GM18519 (cell line): ENCODE measurements at regions not wholly inside any gene's neighbourhood (a gene's known extent, or its start where the extent isn't known, plus 50 kb on each side); places are given as distances from the start of the nearest gene placed in this dataset.
"Not testable (repeated sequence)": the region's sequence is repeated elsewhere in the genome, so short reads cannot be mapped to it uniquely, and the experiment has no call there.

Experiments
- ATAC-seq: cut with Tn5 transposase; IDR thresholded peaks from one replicate; pipeline ENCODE4 v1.9.1; 2021; ENCODE audit warnings: mild to moderate bottlenecking, moderate library complexity; ENCODE audit not compliant: unreplicated experiment, low FRiP score

DNA sequence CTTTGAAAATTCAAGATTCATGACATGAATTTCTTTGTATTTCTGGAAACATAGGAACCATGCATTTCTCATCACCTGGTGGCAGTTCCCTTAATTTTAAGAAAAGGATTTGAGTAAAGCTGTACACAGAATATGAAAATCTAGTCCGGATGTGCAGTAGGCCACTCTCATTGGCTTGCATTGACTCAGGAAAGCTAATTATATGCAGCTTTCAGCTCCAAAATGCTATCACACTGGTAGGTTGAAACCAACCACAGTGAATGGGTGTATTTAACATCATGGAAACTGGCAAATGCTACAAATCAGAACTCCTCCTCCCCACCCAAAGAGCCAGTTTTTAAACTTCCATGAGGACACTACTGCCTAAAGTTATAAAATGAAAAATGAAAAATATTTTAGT is 161.6 kb upstream of the FBXL17 start:
- ATAC-seq, result peak; percentile 72

DNA sequence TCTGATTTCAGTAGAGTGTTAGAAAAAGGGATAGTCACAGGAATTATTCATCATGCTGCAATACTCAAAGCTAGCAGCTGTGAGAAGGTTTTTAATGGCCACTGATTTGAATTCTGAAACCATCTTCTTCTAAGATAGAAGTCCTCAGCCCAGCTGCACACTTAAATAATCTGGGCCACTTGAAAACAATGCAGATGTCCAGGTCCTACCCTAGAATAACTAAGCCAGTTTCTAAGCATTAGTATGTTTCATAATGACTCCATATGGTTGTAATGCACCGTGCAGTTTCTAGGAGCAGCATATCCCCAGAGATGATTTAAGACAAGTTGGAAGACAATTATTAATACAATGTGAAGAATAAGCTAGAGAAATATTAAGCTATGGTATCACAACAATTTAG is 159.9 kb upstream of the FBXL17 start:
- peak; percentile 55 for ATAC-seq

GRCh38 chr5:108536321-108536720 is 154.4 kb upstream of the FBXL17 start:
- ATAC-seq, result no peak

- ATAC-seq, result not testable (repeated sequence)
These were observed 150.2 kb upstream of the FBXL17 start for GRCh38 chr5:108532129-108532445.

GRCh38 chr5:108531367-108532128 is 149.7 kb upstream of the FBXL17 start:
- ATAC-seq, result no peak

- no peak for ATAC-seq
These were observed 148.8 kb upstream of the FBXL17 start for GRCh38 chr5:108530706-108531105.

GRCh38 chr5:108529381-108529780 is 147.5 kb upstream of the FBXL17 start:
- no peak for ATAC-seq

- no peak for ATAC-seq
These were observed 146.8 kb upstream of the FBXL17 start for GRCh38 chr5:108528655-108529054.

DNA sequence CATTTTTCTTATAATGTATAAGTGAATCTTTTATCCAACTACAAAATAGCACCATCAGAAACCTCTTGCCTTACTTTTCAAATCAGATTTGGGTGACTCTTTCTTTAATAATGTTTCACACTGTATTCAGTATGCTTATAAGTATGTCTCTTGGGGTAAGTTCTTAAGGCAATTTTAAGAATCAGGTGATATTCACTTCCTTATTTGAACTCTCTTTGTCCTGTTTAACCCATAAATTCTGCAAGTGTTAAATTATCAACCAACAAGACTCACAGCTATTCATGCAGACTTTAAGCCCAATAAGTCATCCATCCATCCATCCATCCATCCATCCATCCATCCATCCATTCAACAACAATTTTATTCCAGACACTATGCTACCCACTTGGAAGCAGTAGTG is 142.7 kb upstream of the FBXL17 start:
- no peak for ATAC-seq

- peak; percentile 28 for ATAC-seq
These were observed 141.5 kb upstream of the FBXL17 start for GRCh38 chr5:108523360-108523759.

DNA sequence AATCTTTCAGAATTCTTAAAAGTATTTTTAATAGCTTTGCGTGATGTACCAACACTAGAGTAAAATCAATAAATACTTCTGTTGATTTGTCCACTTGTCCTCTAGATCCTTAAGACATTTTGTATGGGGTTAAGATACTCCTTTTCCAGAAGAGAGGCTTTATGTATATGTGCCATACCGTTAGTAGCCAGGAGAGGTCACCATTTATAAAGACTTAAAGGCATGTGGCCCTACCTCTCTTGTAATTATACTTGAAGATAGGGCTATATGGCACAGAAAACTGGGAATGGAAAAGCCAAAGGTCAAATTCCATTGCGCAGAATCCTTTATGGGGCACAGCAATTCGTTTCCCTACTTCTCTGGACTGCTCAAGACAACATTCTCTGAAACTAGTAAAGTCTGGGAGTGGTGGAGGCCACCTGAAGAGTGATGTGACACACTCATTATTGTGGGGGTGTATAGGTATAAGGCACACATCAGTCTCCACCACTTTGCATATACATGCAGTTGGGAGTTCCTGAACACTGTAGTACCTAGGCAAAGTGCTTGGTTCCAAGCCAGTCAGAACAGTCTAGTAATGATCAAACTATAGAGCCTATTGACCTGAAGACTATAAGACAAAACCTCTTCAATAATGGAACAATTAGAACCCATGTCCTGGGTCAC is 140.1 kb upstream of the FBXL17 start:
- no peak for ATAC-seq

DNA sequence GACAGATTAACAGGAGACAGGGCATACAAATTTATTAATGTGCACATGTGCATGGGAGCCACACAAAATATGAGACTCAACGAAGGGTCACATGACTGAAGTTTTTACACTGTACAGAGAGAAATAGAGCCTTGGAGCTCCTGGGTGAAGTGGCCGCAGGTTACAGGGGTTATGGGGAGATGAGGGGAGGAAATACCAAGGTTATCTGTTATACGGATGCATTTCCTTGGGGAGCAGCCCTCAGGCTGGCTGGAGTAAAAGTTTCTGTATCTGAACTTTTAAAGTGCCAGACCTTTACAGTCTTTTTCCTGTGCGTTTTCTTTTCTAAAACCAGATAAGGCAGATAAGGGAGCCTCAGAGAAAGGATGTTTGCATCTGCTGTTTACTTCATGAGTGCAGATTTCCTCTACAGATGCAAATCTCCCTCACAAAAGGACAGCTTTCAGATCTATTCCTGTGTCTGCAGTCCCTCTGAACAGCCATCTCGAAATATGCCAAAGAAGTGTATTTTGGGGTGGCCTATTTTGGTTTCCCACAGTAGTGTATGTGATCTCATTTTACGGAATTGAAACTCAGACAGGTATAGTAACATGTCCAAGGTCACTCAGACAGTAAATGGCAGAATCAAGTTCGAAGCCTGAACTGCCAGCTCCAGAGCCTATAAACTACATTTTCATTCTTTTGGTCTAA is 139.3 kb upstream of the FBXL17 start:
- ATAC-seq, result peak; percentile 85

DNA sequence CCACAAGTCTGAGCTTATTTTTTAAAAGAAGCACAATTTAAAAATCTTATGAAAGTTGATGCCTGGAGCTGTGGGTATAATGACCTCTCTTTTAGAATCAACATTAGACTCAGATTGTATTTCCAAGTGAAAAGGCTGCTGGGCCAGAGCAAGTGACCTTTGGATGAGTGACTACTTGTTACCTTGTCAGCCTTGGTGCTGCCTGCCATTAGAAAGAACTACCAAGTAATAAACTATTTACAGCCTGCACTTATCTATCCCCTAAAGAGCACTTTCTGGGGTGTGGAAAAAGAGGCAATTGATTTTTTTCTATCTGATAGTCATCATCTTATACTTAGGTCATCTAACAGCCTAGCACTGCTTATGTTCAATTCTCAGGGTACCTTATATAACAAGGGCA is 134.9 kb upstream of the FBXL17 start:
- ATAC-seq, result no peak

DNA sequence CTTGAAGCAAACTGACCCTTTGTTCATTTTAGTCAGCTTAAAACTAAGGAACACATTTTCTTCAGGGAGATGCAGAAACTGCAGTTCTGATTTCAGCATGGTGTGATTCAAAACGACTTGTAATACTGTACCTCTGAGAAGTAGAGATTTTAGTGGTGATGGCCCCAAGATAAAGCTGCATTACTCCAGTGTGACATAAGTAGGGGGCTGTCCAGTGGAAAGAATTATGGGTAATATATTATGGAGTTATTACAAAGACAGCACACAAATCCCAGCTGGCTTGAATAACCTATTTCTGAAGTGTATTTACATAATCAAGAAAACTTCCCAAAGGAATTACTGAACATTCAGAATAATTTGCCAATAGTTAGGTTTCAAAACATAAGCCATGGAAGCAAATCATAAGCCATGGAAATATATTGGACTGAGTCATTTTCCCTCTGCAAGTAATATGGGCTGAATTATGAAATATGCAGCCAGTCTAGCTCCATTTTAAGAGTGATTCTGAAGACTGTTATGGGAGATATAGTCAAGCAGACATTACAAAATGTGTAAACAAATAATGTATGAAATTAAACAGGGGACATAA is 133.7 kb upstream of the FBXL17 start:
- ATAC-seq, result no peak

- no peak for ATAC-seq
These were observed 127.1 kb upstream of the FBXL17 start for GRCh38 chr5:108508979-108509378.

DNA sequence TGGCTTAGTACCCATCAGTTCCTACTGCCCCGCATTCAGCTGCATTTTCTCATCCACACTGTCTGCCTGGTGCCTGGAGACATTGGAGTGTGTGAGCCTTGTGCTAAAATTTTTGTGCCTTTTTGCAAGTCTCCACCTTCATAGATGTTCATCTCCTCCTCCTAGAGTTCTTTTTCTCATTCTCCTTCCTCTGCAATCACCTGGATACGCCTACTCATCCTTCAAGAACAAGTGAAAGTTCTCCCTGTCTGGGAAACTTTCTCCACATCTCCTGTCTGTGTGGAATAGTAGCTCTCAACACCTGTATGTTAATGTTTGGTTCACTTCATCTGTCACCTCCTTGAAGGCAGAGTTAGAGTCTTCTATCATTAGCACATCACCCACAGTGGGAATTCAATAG is 125.7 kb upstream of the FBXL17 start:
- ATAC-seq, result no peak

- ATAC-seq, result no peak
These were observed 123.7 kb upstream of the FBXL17 start for GRCh38 chr5:108505608-108506007.

DNA sequence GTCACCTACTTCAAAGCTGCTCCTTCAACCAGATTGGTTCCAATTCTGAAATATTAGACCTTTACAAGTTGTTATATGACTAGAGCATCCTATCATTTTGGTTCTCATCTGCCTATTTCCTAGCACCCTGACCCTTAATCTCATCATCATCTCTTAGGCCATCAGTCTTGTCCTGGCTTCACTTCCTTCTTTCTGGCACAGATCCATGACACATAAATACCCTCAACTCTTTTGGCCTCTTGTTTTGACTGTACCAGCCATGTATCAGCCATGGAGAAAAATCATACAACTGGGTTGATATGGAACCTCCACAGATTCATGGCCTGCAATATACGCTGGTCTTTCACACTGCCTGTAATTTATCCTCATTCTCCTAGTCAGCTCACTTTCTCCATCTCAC is 123.1 kb upstream of the FBXL17 start:
- ATAC-seq, result no peak

- ATAC-seq, result no peak
These were observed 122.1 kb upstream of the FBXL17 start for GRCh38 chr5:108503986-108504385.

DNA sequence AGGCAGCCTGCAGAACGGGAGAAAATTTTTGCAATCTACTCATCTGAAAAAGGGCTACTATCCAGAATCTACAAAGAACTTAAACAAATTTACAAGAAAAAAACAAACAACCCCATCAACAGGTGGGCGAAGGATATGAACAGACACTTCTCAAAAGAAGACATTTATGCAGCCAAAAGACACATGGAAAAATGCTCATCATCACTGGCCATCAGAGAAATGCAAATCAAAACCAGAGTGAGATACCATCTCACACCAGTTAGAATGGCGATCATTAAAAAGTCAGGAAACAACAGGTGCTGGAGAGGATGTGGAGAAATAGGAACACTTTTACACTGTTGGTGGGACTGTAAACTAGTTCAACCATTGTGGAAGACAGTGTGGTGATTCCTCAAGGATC is 113.7 kb upstream of the FBXL17 start:
- not testable (repeated sequence) for ATAC-seq

GRCh38 chr5:108487951-108488350 is 106.1 kb upstream of the FBXL17 start:
- ATAC-seq, result no peak
